C4-2B (cell line): ENCODE measurements at regions not wholly inside any gene's neighbourhood (a gene's known extent, or its start where the extent isn't known, plus 50 kb on each side); places are given as distances from the start of the nearest gene placed in this dataset.

Source experiments
- ZFX ChIP-seq: fragments of 450-650 bp; IDR thresholded peaks from 2 replicates; pipeline ENCODE4 v1.6.1; 2017
- TF ChIP-seq, protein P1 (sequence below): fragments of 450-650 bp; conservative IDR thresholded peaks from 2 replicates; pipeline ENCODE4 v1.5.1; 2017; ENCODE audit warnings: mild to moderate bottlenecking

DNA sequence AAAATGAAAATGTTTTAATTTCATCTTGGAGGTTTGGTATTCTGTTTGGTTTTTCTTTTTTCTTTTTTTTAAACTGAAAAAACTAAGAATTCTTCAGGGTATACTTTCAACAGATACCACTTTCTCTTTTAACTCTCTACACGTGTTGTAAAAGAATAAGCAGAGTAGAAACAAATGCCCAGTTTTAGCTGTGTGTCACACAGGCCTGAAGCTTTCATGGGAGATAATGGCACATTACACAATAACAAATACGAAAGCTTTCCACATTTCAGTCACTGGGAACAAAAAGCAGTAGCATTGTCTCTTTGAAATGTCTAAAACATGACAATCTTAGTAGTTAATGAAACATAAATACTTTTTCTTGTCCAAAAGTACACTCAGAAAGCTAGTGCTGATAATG lies 818.5 kb downstream of the TBL1XR1 start:
- TF ChIP-seq, protein P1, sequence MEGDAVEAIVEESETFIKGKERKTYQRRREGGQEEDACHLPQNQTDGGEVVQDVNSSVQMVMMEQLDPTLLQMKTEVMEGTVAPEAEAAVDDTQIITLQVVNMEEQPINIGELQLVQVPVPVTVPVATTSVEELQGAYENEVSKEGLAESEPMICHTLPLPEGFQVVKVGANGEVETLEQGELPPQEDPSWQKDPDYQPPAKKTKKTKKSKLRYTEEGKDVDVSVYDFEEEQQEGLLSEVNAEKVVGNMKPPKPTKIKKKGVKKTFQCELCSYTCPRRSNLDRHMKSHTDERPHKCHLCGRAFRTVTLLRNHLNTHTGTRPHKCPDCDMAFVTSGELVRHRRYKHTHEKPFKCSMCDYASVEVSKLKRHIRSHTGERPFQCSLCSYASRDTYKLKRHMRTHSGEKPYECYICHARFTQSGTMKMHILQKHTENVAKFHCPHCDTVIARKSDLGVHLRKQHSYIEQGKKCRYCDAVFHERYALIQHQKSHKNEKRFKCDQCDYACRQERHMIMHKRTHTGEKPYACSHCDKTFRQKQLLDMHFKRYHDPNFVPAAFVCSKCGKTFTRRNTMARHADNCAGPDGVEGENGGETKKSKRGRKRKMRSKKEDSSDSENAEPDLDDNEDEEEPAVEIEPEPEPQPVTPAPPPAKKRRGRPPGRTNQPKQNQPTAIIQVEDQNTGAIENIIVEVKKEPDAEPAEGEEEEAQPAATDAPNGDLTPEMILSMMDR = no peak
- no peak for TF ChIP-seq ZFX
